Astrocyte of the spinal cord (primary cell): ENCODE measurements at regions not wholly inside any gene's neighbourhood (a gene's known extent, or its start where the extent isn't known, plus 50 kb on each side); places are given as distances from the start of the nearest gene placed in this dataset.

Experiments
- DNase-seq: peaks from one replicate; pipeline ENCODE4 v3.0.0; 2011; ENCODE audit warnings: low read depth, low spot score
- H3K4me3 ChIP-seq: 2 replicates; pipeline ENCODE4 v1.5.1; 2011; ENCODE audit warnings: low read depth, mild to moderate bottlenecking, low read length, moderate library complexity
- in situ Hi-C: cut with HindIII; loops from 2 replicates; pipeline ENCODE4 v1.10.0; 2017; ENCODE audit warnings: low sequenced_read_pairs
- TF ChIP-seq, protein P1 (sequence below): IDR thresholded peaks from 2 replicates; pipeline ENCODE4 v1.5.1; 2012; ENCODE audit warnings: low read depth, mild to moderate bottlenecking, low read length, inconsistent platforms

DNA sequence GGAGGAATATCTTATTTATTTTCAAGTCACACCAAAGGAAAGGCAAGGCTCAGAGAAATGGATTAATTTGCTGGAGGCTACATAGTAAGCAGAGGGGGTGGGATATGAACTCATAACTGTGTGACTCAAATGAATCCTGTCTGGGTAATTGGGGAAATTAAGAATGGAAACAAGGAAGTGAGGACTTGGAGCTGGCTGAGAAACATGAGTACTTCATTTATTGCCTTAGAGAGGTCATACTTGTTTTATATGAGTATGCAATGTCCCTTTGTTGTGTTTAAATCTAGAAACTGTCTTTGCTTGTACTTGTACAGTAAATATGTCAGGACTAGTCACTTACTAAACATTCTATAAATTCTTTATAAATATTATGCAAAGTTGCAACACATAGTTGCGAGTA is 2166.7 kb upstream of the PIK3C3 start:
- in situ Hi-C loops, result no loop called here
- H3K4me3 ChIP-seq, result no peak overlapping the region
- no peak for DNase-seq
- TF ChIP-seq, protein P1, sequence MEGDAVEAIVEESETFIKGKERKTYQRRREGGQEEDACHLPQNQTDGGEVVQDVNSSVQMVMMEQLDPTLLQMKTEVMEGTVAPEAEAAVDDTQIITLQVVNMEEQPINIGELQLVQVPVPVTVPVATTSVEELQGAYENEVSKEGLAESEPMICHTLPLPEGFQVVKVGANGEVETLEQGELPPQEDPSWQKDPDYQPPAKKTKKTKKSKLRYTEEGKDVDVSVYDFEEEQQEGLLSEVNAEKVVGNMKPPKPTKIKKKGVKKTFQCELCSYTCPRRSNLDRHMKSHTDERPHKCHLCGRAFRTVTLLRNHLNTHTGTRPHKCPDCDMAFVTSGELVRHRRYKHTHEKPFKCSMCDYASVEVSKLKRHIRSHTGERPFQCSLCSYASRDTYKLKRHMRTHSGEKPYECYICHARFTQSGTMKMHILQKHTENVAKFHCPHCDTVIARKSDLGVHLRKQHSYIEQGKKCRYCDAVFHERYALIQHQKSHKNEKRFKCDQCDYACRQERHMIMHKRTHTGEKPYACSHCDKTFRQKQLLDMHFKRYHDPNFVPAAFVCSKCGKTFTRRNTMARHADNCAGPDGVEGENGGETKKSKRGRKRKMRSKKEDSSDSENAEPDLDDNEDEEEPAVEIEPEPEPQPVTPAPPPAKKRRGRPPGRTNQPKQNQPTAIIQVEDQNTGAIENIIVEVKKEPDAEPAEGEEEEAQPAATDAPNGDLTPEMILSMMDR, result no peak

DNA sequence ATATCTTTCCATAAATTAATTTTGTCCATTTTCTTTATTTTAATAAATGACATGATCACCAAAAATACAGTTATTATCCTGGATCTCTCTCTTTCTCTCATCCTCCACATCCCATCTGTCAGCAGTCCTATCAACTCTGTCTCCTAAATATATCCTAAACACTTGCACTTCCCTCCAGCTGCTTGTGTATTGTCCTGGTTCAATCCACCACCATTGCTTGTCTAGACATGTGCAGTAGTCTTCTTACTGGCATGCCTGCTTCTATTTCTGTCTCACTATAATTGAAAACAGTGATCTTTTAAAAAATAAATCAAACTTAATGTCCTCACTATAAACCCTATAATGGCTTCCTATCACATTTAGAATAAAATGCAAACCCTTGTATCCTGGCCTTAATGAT is 2168.6 kb upstream of the PIK3C3 start:
- TF ChIP-seq, protein P1, result no peak
- H3K4me3 ChIP-seq, result no peak overlapping the region
- no peak for DNase-seq
- in situ Hi-C loops, result no loop called here

DNA sequence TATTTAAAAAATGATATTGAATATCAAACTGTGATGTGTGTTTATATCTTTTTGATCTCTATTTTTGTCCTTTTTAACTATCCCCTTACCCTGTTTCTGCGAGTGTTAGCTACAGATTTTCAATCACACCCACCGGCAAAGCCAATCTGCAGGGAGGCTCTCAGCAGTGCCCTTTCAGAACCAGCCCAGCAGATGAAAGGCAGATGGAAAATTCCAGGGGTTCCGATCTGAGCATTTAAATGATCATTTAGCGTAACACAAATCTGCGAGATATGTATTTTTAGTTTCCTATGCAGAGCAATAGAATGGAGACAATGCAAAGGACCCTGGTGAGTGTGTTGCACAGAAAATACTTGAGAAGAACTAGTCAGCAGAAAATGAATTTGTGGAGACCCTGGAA is 2170.5 kb upstream of the PIK3C3 start:
- no peak overlapping the region for H3K4me3 ChIP-seq
- no peak for DNase-seq
- in situ Hi-C loops, result no loop called here
- TF ChIP-seq, protein P1, result no peak

DNA sequence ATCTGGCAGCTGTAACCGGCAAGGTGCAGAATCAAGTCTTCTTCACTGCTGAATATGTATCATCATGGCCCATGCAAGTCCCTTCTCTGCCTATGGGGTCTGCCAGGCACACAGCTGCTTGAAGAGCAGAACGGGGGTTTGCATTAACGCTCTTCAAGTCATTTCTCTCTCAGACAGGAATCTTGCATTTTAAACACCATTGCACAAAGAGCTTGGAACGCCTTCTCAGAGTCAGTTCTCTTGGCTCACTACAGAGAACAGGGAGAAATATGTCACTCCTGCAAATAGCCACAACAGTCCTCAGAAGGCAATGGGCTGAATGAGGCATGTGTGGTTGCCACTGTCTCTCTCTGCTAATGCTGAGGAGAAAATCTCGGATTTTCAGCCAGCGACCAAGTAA is 2173.5 kb upstream of the PIK3C3 start:
- DNase-seq, result no peak
- in situ Hi-C loops, result no loop called here
- H3K4me3 ChIP-seq, result no peak overlapping the region
- TF ChIP-seq, protein P1, result no peak

DNA sequence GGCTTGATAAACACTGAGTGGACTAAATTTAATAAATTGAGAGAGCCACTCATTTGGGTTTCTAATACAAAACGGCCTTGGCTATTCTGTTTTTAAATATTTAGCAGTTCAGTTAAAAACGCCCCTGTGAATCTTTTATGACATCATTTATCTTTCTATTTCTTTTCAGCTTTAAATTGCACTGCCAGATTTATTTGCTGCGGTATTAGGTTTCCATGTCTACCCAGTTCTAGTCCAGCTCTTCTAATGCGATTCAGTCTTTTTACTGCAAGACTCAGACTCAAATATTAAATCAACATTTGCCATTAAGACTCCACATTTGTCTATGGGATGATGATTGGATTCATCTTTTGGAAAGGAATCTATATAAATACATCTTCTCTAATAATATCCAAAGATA is 2174.3 kb upstream of the PIK3C3 start:
- H3K4me3 ChIP-seq, result no peak overlapping the region
- no peak for DNase-seq
- TF ChIP-seq, protein P1, result no peak
- in situ Hi-C loops, result no loop called here

DNA sequence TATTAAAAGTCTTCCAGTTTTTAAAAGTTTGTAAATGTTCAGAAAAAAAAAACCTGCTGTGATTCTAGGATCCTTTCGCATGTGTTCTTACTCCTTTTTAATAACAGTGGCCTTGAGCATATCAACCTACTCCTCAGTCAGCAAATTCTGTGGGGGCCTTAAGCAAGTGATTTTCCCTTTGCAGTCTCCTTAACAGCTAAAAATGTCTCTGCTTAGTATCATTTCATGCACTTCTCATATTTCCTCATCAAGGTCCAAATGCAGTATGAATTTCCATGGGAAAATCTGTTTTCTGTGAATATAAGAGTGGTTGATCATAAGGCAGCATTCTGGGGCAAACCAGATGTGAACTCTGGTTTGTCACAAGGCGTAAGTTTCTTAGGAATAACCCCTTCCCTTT is 2175.1 kb upstream of the PIK3C3 start:
- TF ChIP-seq, protein P1, result no peak
- in situ Hi-C loops, result no loop called here
- no peak overlapping the region for H3K4me3 ChIP-seq
- DNase-seq, result no peak

DNA sequence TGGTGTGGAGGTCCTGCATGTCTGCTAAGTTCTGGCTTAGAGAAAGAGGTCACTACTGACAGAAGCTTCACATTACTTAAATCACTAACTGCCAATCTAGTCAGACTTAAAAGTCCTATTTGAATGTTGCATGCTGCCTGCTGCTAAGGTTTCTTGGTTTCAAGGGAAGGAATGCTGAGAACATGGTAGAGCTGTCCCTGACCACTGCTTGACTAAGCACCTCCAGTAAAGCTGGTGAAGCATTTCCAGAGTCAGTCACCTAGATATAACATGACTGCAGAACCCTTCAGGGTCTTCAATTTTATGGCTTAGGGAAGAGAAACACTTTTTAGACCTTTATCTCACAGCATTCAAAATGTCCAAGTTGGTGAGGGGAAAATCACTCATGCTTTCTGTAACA is 2178.3 kb upstream of the PIK3C3 start:
- no peak overlapping the region for H3K4me3 ChIP-seq
- no peak for DNase-seq
- TF ChIP-seq, protein P1, result no peak
- in situ Hi-C loops, result no loop called here
